Esophagus squamous epithelium (tissue), 4 donors: ENCODE measurements at regions not wholly inside any gene's neighbourhood (a gene's known extent, or its start where the extent isn't known, plus 50 kb on each side); places are given as distances from the start of the nearest gene placed in this dataset.

Experiments
- POLR2A ChIP-seq, 4 donors: fragments of 450-650 bp; IDR thresholded peaks; one replicate each; pipeline ENCODE4 v1.6.1; 2017; ENCODE audit warnings: antibody characterized with exemption in 4 of 4, mild to moderate bottlenecking in 4 of 4, moderate library complexity in 3 of 4
- TF ChIP-seq, protein P1 (sequence below), 6 experiments: fragments of 450-650 bp in 4 of 6; fragments of 200-600 bp in 2 of 6; sonication (generic) in 2 of 6; IDR thresholded peaks; one replicate each; pipeline ENCODE4 v1.5.1; 2016 to 2019; ENCODE audit warnings: antibody characterized with exemption in 6 of 6, mild to moderate bottlenecking in 4 of 6, moderate library complexity in 4 of 6

GRCh38 chr10:110392121-110392520 is 87.4 kb upstream of the SMNDC1 start:
- TF ChIP-seq, protein P1, sequence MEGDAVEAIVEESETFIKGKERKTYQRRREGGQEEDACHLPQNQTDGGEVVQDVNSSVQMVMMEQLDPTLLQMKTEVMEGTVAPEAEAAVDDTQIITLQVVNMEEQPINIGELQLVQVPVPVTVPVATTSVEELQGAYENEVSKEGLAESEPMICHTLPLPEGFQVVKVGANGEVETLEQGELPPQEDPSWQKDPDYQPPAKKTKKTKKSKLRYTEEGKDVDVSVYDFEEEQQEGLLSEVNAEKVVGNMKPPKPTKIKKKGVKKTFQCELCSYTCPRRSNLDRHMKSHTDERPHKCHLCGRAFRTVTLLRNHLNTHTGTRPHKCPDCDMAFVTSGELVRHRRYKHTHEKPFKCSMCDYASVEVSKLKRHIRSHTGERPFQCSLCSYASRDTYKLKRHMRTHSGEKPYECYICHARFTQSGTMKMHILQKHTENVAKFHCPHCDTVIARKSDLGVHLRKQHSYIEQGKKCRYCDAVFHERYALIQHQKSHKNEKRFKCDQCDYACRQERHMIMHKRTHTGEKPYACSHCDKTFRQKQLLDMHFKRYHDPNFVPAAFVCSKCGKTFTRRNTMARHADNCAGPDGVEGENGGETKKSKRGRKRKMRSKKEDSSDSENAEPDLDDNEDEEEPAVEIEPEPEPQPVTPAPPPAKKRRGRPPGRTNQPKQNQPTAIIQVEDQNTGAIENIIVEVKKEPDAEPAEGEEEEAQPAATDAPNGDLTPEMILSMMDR (IDR thresholded peaks at IDR 0.05): no peak
- TF ChIP-seq POLR2A (IDR thresholded peaks at IDR 0.05): no peak
